H4 (cell line): ENCODE measurements at regions not wholly inside any gene's neighbourhood (a gene's known extent, or its start where the extent isn't known, plus 50 kb on each side); places are given as distances from the start of the nearest gene placed in this dataset.
A peak's percentile ranks its signal among the peaks of the same experiment; 100 is the strongest.
"Not testable (repeated sequence)": the region's sequence is repeated elsewhere in the genome, so short reads cannot be mapped to it uniquely, and the experiment has no call there.

Experiments
- DNase-seq: peaks from one replicate; pipeline ENCODE4 v3.0.0-alpha.2; 2015; ENCODE audit warnings: low spot score

GRCh38 chr9:74090921-74091320, 406.2 kb upstream of the RORB start:
- not testable (repeated sequence) for DNase-seq

DNA sequence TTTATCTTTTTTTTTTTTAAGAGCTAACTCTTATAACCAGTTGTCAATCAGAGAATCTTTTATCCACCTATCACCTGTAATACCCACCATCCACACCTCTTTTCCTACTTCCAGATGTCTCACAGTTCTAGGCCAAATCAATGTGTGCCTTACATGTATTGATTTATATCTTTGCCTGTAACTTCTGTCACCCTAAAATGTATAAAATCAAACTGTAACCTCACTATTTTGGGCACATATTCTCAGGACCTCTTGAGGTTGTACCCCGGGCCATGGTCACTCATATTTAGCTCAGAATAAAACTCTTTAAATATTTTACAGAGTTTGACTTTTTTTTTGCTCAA, 404.7 kb upstream of the RORB start:
- no peak for DNase-seq

- DNase-seq: not testable (repeated sequence)
Observed at GRCh38 chr9:74094037-74094436, 403.1 kb upstream of the RORB start.

DNA sequence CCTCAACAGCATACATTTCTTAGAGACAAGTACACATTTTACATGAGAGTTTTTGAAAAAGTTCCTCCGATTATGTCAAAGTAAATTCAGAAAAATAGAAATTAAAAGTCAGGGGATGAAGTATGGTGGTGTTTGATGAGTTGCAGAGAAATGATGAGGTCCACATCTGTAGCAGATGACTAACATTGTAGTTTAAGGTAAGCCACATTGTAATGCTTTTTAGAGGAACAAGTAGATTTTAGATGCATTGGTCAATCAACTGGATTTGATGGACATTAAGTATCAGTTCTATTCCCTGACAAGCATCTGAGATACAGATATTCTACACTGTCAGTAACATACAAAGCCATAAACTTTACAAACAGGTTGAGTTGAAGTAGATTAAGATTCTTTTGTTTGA, 402.4 kb upstream of the RORB start:
- DNase-seq: no peak

- DNase-seq: no peak
Observed at GRCh38 chr9:74095925-74096324, 401.2 kb upstream of the RORB start.

DNA sequence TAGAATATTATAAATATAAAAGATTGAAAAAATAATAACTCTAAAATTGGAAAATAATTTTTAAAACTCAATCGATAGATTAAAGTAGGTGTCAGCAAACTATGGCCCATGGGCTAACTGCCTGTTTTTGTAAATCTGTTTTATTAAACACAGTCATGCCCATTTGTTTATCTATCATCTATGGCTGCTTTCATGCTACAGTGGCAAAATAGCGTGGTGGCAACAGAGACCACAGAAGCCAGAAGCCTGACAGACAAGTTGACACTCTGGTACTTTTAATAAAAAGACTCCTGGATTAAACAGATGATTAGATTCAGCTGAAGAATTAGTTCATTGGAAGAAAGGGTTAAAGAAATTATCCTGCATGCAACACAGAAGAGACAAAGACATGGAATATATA, 400.7 kb upstream of the RORB start:
- DNase-seq: no peak

GRCh38 chr9:74100042-74100441, 397.1 kb upstream of the RORB start:
- no peak for DNase-seq

DNA sequence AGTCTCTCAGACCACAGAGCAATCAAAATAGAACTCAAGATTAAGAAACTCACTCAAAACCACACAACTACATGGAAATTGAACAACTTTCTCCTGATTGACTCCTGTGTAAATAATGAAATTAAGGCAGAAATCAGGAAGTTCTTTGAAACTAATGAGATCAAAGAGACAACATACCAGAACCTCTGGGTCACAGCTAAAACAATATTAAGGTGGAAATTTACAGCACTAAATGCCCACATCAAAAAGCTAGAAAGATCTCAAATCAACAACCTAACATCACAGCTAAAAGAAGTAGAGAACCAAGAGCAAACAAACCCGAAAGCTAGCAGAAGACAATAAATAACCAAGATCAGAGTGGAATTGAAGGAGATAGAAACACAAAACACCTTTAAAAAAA, 395.0 kb upstream of the RORB start:
- DNase-seq: not testable (repeated sequence)

DNA sequence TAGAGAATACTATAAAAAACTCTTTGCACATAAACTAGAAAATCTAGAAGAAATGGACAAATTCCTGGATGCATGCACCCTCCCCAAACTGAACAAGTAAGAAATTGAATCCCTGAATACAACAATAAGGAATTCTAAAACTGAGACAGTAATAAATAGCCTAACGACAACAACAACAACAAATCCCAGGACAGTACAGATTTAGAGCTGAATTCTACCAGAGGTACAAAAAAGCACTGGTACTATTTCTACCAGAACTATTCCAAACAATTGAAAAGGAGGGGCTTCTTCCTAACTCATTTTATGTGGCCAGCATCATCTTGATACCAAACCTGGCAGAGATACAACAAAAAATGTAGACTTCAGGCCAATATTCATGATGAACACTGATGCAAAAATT, 394.4 kb upstream of the RORB start:
- DNase-seq: no peak

- DNase-seq: no peak
Observed at GRCh38 chr9:74107692-74108091, 389.4 kb upstream of the RORB start.

GRCh38 chr9:74115976-74116375, 381.2 kb upstream of the RORB start:
- no peak for DNase-seq

DNA sequence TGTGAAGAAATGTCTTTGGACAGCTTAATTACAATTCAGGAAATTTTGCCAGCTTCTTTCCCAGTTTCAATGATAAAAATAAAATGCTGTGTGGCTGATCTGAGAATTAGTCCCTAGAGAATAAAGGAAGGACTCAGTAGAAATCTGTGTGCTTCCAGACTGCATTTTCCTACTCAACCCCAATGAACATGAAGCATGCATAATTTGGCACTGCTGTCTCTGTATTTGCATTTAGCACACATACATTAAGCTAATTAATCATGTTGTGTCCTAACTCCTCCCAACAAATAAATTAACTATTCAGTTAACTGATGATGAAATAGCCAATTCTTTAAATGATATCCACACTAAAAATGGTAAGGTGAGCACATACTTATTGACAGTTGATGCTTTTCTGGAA, 380.0 kb upstream of the RORB start:
- no peak for DNase-seq

DNA sequence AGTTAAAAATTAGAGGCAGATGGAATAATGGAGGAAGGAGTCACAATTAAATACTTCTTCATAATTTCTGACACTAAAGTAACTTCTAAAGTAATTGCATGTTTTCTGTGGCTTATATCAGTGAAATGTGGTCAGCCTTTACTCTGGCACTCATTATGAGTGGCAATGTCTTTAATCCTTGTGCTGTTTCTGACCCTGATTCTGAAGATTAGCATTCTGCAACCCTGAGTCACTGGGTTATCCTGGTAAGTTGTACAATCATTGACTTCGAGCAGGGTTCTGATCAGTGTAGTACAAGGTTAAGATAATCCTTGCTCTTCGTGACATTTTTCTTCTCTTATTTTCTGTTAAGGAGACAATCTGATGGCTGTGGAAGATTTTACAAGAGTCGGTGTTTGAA, 379.4 kb upstream of the RORB start:
- no peak for DNase-seq

- no peak for DNase-seq
Observed at GRCh38 chr9:74120061-74120460, 377.1 kb upstream of the RORB start.

DNA sequence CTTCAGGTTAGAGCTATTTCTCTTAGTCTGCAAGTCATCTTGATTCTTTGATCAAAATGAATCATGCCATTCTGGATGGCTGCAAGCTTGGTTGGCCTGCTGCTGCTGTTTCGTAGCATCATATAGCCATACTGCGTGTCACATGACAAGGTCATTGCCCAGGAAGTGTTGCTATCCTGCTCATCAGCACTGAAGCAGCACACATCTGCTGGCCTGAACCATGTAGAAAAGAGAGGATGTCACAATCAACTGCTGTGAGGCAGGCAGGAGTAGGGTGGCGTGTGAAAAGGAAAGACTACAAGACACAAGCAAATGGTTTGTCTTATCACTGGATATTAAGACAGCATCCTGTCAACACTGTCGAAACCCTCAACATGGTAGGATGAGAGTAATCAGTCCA, 376.7 kb upstream of the RORB start:
- DNase-seq: no peak

DNA sequence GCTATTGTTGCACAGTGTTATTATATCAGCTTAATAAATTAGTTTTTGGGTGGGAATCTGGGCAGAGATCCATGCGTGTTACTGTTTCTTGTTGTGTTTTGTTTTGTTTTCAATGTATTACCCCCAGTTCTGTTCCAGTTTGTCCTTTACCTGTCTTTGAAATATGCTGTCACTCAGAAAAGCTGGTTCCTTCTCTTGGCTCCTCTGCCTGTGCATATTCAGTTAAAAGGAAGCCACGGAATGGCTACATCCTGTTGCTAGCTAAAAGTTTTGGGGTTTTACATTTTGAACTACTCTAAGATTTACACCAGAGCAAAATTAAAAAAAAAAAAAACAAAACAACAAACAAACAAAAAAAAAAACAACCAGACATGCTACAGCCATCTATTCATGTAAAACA, 374.9 kb upstream of the RORB start:
- no peak for DNase-seq

- no peak for DNase-seq
Observed at GRCh38 chr9:74122661-74123060, 374.5 kb upstream of the RORB start.

DNA sequence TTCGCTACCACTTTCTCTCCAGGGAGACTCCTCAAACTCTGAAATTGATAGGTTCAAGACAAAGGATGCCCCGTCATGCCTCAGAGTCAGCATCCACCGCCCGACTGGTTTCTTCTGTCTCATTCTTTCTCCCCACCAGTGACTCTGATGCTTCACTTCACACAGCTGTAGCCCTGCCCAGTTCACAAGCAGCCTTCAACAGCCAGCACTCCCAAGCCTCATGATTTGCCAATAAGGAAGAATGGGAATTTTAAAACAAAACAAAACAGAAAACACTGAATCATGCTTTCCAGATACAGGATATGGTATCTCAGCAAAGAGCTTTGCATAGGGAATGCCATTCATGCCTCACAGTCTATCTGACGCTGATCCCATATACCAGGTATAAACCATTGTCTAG, 371.2 kb upstream of the RORB start:
- DNase-seq: peak; percentile 23

DNA sequence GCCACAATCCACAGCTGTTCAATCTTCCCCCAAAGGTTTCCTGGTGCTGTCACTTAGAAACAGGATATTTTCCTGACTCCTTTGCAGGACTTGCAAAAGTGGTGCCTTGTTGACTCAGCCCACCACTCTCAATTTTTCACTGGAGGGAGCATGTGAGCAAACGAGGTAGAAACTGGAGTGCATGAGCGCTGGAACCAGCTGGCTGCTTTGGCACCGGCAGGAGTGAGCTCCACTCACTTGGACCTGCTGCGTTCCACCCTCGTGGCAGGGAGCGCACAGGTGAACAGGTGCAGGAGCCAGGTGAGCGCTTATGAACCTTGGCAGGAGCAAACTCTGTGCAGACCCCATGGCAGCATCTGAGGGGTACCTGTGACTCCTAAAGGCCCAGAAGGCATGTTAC, 364.1 kb upstream of the RORB start:
- no peak for DNase-seq

DNA sequence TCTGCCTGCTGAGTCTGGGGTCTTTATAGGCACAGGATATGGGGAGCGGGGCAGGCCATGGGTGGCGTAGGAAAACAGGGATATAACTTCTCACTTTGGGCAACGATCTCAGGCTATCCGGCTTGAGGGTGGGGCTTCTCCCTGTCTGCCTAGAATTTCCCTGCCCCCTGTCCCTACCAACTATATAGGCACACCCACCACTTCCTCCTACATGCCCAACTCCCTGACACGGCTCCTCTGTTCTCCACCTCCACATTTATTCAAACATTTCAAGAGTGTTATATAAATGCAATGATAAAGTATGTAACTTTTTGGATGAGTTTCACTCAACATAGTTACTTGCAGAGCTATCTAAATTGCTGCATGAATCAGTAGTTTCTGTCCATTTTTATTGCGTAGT, 363.2 kb upstream of the RORB start:
- DNase-seq: no peak

DNA sequence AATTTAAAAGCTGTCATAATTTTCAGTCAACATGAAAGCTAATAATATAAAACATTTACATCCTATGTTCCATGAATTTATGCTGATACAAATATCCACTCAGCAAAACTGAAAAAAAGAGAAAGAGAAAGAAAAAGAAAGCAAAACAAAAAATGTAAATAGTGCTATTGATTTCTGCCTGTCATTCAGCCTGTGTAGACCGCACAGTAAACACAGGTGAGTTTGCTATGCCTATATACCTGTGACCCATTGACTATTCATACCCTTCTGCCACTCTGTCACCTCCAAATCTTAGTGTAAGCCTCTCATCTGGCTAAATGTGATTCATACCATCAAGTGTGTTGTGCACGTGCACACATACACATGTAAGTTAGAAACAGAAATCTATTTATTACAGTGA, 359.0 kb upstream of the RORB start:
- DNase-seq: no peak

DNA sequence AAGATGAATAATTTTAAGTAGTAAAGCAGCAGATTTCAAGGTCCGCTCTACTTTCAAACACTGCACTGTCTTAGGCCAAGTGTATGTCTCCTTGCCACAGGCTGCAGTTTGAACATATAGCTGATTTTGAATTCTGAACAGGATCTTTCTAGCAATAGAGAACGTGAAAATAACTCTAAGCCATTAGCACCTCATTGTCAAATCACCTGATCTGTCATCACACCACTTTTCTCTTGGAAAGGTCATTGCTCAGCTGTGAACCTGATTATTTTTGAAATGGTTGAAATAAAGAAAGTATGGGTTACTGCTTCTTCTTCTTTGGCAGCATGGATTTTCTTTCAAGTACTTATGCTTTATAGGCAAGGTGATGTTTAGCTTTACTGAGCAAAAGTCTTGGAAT, 357.0 kb upstream of the RORB start:
- DNase-seq: no peak

DNA sequence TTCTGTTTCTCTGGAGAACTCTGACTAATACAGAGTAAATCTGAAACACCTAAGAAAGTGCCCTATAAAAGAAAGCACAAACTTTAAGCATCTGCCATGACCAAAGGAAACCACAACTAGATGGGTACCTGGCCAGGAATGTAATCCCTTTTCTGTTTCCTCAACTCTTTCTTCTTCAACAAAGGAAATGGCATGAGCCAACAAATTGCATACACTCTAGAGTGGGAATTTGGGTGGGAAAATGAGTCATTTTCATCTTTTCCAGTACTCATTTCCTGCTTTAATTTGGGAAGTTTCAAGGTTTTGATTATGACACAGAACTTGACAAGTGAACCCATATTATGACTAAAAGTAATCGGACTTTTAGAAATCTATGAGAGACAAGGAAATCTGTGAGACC, 349.2 kb upstream of the RORB start:
- DNase-seq: no peak

DNA sequence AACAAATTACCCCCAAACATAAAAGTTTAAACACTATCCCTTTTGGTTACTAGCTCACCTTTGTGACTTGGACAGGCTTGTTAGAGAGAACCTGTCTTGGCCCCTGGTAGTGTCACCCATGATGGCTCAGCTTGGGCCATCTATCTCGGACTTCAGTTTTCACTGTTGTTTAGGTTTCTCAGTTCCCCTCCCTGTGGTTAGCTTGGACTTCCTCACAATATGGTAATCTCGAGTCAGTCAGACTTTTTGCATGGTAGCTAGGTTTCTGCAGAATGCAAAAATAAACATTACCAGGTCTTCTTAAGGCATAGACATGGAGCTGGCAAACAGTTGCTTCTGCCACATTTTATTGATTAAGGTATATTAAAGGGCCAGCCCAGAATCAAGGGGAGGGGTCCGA, 324.3 kb upstream of the RORB start:
- DNase-seq: no peak

DNA sequence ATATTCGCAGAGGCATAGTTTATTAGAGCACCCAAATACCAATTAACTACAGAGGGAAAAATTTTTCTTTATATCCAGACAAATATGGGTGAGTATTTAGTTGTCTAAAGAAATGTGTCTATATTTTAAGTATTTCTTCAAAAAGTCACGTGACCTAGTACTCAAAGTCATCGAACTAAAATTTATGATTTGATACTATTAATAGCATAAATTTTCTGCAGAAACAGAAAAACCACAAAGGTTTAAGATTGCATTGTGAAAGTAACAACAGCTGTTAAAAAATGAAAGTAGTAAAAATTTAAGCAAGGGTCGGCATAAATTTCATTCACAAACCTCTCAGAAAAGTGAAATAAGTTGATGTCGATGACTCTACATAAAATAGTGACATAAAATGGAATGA, 323.9 kb upstream of the RORB start:
- no peak for DNase-seq
